ENCODE measurements at regions not wholly inside any gene's neighbourhood (a gene's known extent, or its start where the extent isn't known, plus 50 kb on each side); places are given as distances from the start of the nearest gene placed in this dataset.

DNA sequence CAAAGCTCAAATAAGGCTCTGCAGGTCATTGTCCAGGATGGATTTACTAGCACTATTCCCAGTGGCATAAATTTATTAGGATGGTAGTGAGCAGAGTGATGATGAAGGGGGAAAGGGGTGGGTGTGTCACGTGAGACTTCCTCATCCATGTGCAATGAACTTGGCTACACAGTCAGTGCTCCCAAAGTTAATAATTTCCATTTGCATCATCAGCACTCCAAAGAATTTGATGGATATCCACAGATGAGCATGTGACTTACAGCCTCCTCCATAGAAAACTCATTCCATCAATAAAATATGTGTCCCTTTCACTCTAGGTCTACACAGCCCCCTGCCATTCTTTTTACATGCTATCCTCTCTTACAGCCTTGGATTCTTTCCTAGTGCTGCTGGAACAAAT lies 142.6 kb upstream of the PLPP4 start:
- no peak for DNase-seq (ENCODE audit: low spot score)
- in situ Hi-C loops (cut with MboI; ENCODE audit: low sequenced_read_pairs, unreplicated experiment): no loop called here
- TF ChIP-seq, protein P1, sequence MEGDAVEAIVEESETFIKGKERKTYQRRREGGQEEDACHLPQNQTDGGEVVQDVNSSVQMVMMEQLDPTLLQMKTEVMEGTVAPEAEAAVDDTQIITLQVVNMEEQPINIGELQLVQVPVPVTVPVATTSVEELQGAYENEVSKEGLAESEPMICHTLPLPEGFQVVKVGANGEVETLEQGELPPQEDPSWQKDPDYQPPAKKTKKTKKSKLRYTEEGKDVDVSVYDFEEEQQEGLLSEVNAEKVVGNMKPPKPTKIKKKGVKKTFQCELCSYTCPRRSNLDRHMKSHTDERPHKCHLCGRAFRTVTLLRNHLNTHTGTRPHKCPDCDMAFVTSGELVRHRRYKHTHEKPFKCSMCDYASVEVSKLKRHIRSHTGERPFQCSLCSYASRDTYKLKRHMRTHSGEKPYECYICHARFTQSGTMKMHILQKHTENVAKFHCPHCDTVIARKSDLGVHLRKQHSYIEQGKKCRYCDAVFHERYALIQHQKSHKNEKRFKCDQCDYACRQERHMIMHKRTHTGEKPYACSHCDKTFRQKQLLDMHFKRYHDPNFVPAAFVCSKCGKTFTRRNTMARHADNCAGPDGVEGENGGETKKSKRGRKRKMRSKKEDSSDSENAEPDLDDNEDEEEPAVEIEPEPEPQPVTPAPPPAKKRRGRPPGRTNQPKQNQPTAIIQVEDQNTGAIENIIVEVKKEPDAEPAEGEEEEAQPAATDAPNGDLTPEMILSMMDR (IDR thresholded peaks at IDR 0.05; ENCODE audit: borderline replicate concordance, control extremely low read depth, extremely low read depth, insufficient read depth, missing control alignments): no peak

DNA sequence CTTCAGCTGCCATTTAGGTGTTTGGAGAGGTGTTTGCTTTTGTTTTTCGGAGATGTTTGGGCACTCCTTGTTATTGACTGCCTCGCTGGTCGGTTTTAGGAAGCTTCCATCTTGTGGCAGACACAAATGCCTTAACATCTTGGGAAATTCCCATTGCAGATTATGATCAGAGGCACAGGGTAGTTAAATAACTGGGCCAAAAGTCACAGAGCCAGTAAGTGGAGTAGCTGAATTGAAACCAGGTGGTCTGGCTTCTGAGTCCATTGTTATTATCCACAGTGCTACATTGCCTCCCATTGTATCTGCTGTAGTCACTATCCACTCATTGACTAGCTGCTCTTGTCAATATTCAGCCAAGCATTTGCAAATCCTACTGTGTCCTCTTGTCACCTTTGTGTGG lies 138.2 kb upstream of the PLPP4 start:
- TF ChIP-seq, protein P1 (IDR thresholded peaks at IDR 0.05; ENCODE audit: borderline replicate concordance, control extremely low read depth, extremely low read depth, insufficient read depth, missing control alignments): no peak
- in situ Hi-C loops (cut with MboI; ENCODE audit: low sequenced_read_pairs, unreplicated experiment): no loop called here

DNA sequence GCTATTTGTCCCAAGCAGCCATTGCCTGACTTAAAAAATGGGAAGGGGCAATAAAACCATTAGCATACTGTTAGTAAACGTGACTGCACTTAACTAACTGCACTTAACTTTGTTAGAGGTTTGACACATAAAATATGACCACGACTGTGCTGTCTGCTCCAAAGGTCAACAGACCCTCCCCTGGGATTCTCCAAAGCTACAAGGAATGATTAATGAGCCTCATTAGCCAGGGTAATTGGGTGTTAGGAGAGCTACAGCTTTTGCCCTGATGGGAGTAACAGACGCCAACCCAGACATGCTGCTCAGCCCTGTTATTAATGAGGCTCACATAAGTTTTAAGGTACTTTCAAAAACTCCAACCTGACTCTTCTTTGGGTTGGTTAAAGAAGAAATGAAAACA lies 129.4 kb upstream of the PLPP4 start:
- TF ChIP-seq, protein P1 (IDR thresholded peaks at IDR 0.05; ENCODE audit: borderline replicate concordance, control extremely low read depth, extremely low read depth, insufficient read depth, missing control alignments): no peak
- in situ Hi-C loops (cut with MboI; ENCODE audit: low sequenced_read_pairs, unreplicated experiment): loop anchor here (25.0 kb wide), 1 partner anchor 640 kb away; no protein-coding TSS in a partner anchor

More for the DNA sequence above, 138.2 kb upstream of the PLPP4 start:
- no peak for DNase-seq (ENCODE audit: low spot score)

DNA sequence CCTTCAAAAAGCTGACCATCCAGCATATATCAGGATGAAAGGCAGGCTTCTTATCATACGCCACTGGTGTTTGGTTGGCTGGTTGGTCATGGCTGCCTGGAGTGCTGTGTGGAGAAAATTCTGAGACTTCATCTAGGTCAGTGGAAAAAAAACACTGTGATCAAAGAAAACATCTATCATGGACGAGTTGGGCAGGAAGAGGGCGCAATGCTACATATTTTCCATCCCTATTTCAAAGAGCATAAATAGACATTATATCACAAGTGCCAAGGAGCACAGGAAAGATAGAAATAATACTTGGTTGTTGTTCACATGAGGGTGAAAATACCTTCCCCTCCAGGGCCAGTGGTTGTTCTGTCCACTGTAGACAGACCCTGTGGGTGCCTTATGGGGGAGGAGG lies 128.4 kb upstream of the PLPP4 start:
- DNase-seq (ENCODE audit: low spot score): no peak
- TF ChIP-seq, protein P1 (IDR thresholded peaks at IDR 0.05; ENCODE audit: borderline replicate concordance, control extremely low read depth, extremely low read depth, insufficient read depth, missing control alignments): no peak
- in situ Hi-C loops (cut with MboI; ENCODE audit: low sequenced_read_pairs, unreplicated experiment): loop anchor here (25.0 kb wide), 1 partner anchor 641 kb away; no protein-coding TSS in a partner anchor

More for the DNA sequence above, 129.4 kb upstream of the PLPP4 start:
- DNase-seq (ENCODE audit: low spot score): no peak

DNA sequence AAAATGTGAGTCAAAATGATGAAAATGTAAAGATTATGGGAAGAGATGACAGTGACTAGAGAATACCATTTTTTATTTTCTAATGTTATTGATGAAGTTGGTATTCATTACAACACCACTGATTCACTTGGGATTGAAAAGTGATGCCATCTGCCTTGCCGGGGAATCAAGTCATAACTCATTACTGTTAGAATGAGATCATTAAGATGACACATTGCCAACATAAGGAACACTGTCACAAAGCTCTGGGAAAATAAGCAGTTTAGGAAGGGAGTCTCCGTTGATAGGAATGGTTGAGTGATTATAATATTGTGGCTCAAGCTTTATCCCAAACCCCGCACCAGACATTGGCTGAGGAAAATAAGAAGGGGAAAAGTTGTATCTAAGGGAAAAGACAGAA lies 121.5 kb upstream of the PLPP4 start:
- no peak for DNase-seq (ENCODE audit: low spot score)
- in situ Hi-C loops (cut with MboI; ENCODE audit: low sequenced_read_pairs, unreplicated experiment): loop anchor here (25.0 kb wide), 1 partner anchor 648 kb away; no protein-coding TSS in a partner anchor

DNA sequence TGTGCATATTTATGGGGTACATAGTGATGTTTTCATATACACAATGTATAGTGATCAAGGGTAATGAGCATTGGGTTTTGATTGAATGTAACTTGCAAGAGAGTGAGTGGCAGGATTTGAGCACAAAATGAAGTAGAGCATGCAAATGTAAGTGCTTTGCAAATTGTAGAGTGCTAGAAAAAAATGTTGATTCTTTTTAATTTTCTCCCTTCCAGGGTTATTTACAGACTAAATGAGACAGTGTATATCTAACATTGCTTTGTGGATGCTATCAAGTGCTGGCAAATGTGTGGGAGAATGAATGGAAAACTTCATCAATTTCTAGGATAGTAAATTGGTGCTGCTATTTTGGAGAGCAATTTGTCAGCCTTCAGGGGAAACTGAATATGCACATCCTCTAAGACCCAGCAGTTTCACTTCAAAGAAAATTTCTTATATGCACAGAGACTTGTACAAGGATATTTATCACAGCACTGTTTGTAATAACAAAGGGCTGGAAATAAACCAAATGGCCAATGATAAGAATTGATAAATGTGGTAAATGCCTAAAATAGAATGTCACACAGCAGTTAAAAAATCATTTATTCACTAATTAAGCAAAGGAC lies 120.6 kb upstream of the PLPP4 start:
- in situ Hi-C loops (cut with MboI; ENCODE audit: low sequenced_read_pairs, unreplicated experiment): loop anchor here (25.0 kb wide), 1 partner anchor 649 kb away; no protein-coding TSS in a partner anchor
- TF ChIP-seq, protein P1 (IDR thresholded peaks at IDR 0.05; ENCODE audit: borderline replicate concordance, control extremely low read depth, extremely low read depth, insufficient read depth, missing control alignments): no peak
- DNase-seq (ENCODE audit: low spot score): no peak

More for the DNA sequence above, 121.5 kb upstream of the PLPP4 start:
- TF ChIP-seq, protein P1 (IDR thresholded peaks at IDR 0.05; ENCODE audit: borderline replicate concordance, control extremely low read depth, extremely low read depth, insufficient read depth, missing control alignments): no peak
